H1 (cell line): ENCODE measurements at regions not wholly inside any gene's neighbourhood (a gene's known extent, or its start where the extent isn't known, plus 50 kb on each side); places are given as distances from the start of the nearest gene placed in this dataset.

ENCODE experiments used
- CTCF ChIA-PET: fragments of 300-600 bp; sonication (Branson Sonifier 250); formaldehyde crosslinking; loops from one replicate; lab custom pipeline; 2021; ENCODE audit not compliant: partially characterized antibody; lab: Charles Lee
- POLR2A ChIA-PET: fragments of 300-600 bp; sonication (Branson Sonifier 250); formaldehyde crosslinking; loops from one replicate; lab custom pipeline; 2021; ENCODE audit warnings: inconsistent platforms; ENCODE audit not compliant: partially characterized antibody; lab: Charles Lee
- DNase-seq, 2 experiments: peaks; one replicate each; pipeline versions ENCODE4 v3.0.0 to v3.0.0-alpha.2; 2010 to 2022; ENCODE audit warnings: low spot score in 2 of 2, low read depth in 1 of 2, mixed read lengths in 1 of 2
- FAIRE-seq: peaks from 2 replicates; lab custom pipeline; 2011; peaks lifted over from hg19 to GRCh38; lab: Jason Lieb, UNC
- H2AFZ ChIP-seq: 2 replicates; pipeline ENCODE4 v1.8.1; 2012; ENCODE audit warnings: low read length, inconsistent platforms
- H2AK5ac ChIP-seq: 2 replicates; pipeline ENCODE4 v1.6.1; 2013; ENCODE audit warnings: low read depth, low read length
- H2BK120ac ChIP-seq: replicated peaks from 2 replicates; pipeline ENCODE3; 2013; ENCODE audit warnings: low read depth, low read length, inconsistent platforms
- H2BK12ac ChIP-seq: 2 replicates; pipeline ENCODE4 v1.6.1; 2013; ENCODE audit warnings: low read depth, low read length
- H2BK15ac ChIP-seq: 2 replicates; pipeline ENCODE4 v1.6.1; 2013; ENCODE audit warnings: low read length
- H2BK20ac ChIP-seq: 2 replicates; pipeline ENCODE4 v1.6.1; 2013; ENCODE audit warnings: low read length
- H2BK5ac ChIP-seq: 2 replicates; pipeline ENCODE4 v1.6.1; 2013; ENCODE audit warnings: low read depth, low read length
- H3K14ac ChIP-seq: 2 replicates; pipeline ENCODE4 v1.6.1; 2013; ENCODE audit warnings: inconsistent platforms; ENCODE audit not compliant: insufficient read length
- H3K18ac ChIP-seq: 2 replicates; pipeline ENCODE4 v1.6.1; 2013; ENCODE audit warnings: low read length; ENCODE audit errors: extremely low read depth
- H3K23ac ChIP-seq: 2 replicates; pipeline ENCODE4 v1.6.1; 2013; ENCODE audit warnings: inconsistent platforms; ENCODE audit not compliant: insufficient read length
- H3K23me2 ChIP-seq: 2 replicates; pipeline ENCODE4 v1.6.1; 2013; ENCODE audit warnings: low read depth, low read length
- H3K27ac ChIP-seq: 2 replicates; pipeline ENCODE4 v1.6.1; 2011; ENCODE audit warnings: low read depth, low read length, inconsistent platforms
- H3K27me3 ChIP-seq, 4 experiments: replicated peaks in 1 of 4; 1 replicate in 1 of 4; 2 replicates in 3 of 4; pipeline versions ENCODE4 v1.6.1 to v1.8.1; 2011 to 2013; ENCODE audit warnings: low read length in 3 of 4, mild to moderate bottlenecking in 3 of 4, inconsistent platforms in 2 of 4, mixed read lengths in 2 of 4, moderate library complexity in 1 of 4; ENCODE audit not compliant: control insufficient read depth in 3 of 4, insufficient read depth in 3 of 4; ENCODE audit errors: extremely low read depth in 1 of 4
- H3K36me3 ChIP-seq, 4 experiments: 2 replicates each; pipeline versions ENCODE4 v1.6.1 to v1.8.1; 2011 to 2013; ENCODE audit warnings: mild to moderate bottlenecking in 4 of 4, low read length in 3 of 4, moderate library complexity in 2 of 4, control low read depth in 1 of 4, inconsistent platforms in 1 of 4; ENCODE audit not compliant: insufficient read depth in 4 of 4, control insufficient read depth in 2 of 4
- H3K4ac ChIP-seq: replicated peaks from 2 replicates; pipeline ENCODE3; 2013; ENCODE audit warnings: low read length, low read depth, mixed read lengths, inconsistent platforms; ENCODE audit not compliant: insufficient read length
- H3K4me1 ChIP-seq, 4 experiments: replicated peaks in 1 of 4; 1 replicate in 1 of 4; 2 replicates in 3 of 4; pipeline versions ENCODE4 v1.6.1 to v1.8.1; 2011 to 2013; ENCODE audit warnings: low read length in 3 of 4, inconsistent platforms in 2 of 4, mixed read lengths in 1 of 4; ENCODE audit not compliant: insufficient read depth in 4 of 4, control insufficient read depth in 3 of 4
- H3K4me2 ChIP-seq, 2 experiments: 2 replicates each; pipeline versions ENCODE4 v1.6.1 to v1.8.1; 2011 to 2013; ENCODE audit warnings: low read depth in 2 of 2, low read length in 2 of 2, control low read depth in 1 of 2, inconsistent platforms in 1 of 2, mild to moderate bottlenecking in 1 of 2; ENCODE audit not compliant: insufficient read depth in 1 of 2
- H3K4me3 ChIP-seq, 4 experiments: fragments of 200-600, 300-600 bp in 1 of 4; sonication (generic), shearing (Covaris generic), sonication (Bioruptor Twin) in 1 of 4; 2 replicates each; pipeline versions ENCODE4 v1.5.1 to v1.8.1; 2011 to 2016; ENCODE audit warnings: low read length in 4 of 4, low read depth in 3 of 4, control low read depth in 2 of 4, inconsistent platforms in 2 of 4, mild to moderate bottlenecking in 2 of 4, mixed read lengths in 1 of 4, moderate library complexity in 1 of 4; ENCODE audit not compliant: insufficient read depth in 2 of 4; ENCODE audit errors: extremely low read depth in 1 of 4
- H3K56ac ChIP-seq: replicated peaks from 2 replicates; pipeline ENCODE3; 2013; ENCODE audit warnings: low read depth, mild to moderate bottlenecking, mixed read lengths, low read length, inconsistent platforms; ENCODE audit not compliant: insufficient read length
- H3K79me1 ChIP-seq: 2 replicates; pipeline ENCODE4 v1.6.1; 2013; ENCODE audit warnings: low read depth, low read length, control low read depth
- H3K79me2 ChIP-seq, 2 experiments: 2 replicates each; pipeline versions ENCODE4 v1.6.1 to v1.8.1; 2012 to 2013; ENCODE audit warnings: low read length in 2 of 2, mild to moderate bottlenecking in 2 of 2, inconsistent platforms in 1 of 2; ENCODE audit not compliant: insufficient read depth in 2 of 2, control insufficient read depth in 1 of 2
- H3K9ac ChIP-seq, 4 experiments: replicated peaks in 1 of 4; 1 replicate in 1 of 4; 2 replicates in 3 of 4; pipeline versions ENCODE4 v1.6.1 to v1.8.1; 2011 to 2013; ENCODE audit warnings: low read depth in 3 of 4, low read length in 3 of 4, control low read depth in 2 of 4, mild to moderate bottlenecking in 2 of 4, moderate library complexity in 2 of 4, inconsistent platforms in 1 of 4; ENCODE audit errors: extremely low read depth in 1 of 4
- H3K9me3 ChIP-seq, 2 experiments: 2 replicates each; pipeline versions ENCODE4 v1.6.1 to v1.8.1; 2012 to 2013; ENCODE audit warnings: mild to moderate bottlenecking in 2 of 2, moderate library complexity in 2 of 2, control low read depth in 1 of 2, inconsistent platforms in 1 of 2, low read depth in 1 of 2, low read length in 1 of 2, mixed read lengths in 1 of 2; ENCODE audit not compliant: insufficient read depth in 2 of 2
- H4K20me1 ChIP-seq, 2 experiments: replicated peaks in 1 of 2; 2 replicates each; pipeline versions ENCODE3 to v1.8.1; 2011 to 2013; ENCODE audit warnings: inconsistent platforms in 2 of 2, low read length in 2 of 2, mild to moderate bottlenecking in 1 of 2; ENCODE audit not compliant: insufficient read depth in 2 of 2, control insufficient read depth in 1 of 2
- H4K5ac ChIP-seq: 2 replicates; pipeline ENCODE4 v1.6.1; 2013; ENCODE audit warnings: low read length, low read depth, mixed read lengths, inconsistent platforms; ENCODE audit not compliant: insufficient read length
- H4K8ac ChIP-seq: 2 replicates; pipeline ENCODE4 v1.8.0; 2013; ENCODE audit warnings: mild to moderate bottlenecking, moderate library complexity, low read length, inconsistent platforms; ENCODE audit not compliant: insufficient read depth; ENCODE audit errors: extremely low read depth
- H4K91ac ChIP-seq: replicated peaks from 2 replicates; pipeline ENCODE3; 2013; ENCODE audit warnings: low read length, mixed read lengths, inconsistent platforms; ENCODE audit not compliant: insufficient read length
- EZH2 ChIP-seq: fragments of 200-600 bp; sonication (generic); IDR thresholded peaks from 2 replicates; pipeline ENCODE4 v1.7.1; 2012; ENCODE audit warnings: low read depth, mild to moderate bottlenecking, moderate library complexity, low read length, inconsistent platforms; ENCODE audit not compliant: severe bottlenecking
- YY1 ChIP-seq: IDR thresholded peaks from 2 replicates; pipeline ENCODE4 v1.6.1; 2011; ENCODE audit warnings: low read depth, mild to moderate bottlenecking, low read length
- ZNF274 ChIP-seq: IDR thresholded peaks from 2 replicates; pipeline ENCODE4 v1.7.0; 2012; ENCODE audit warnings: low read length, borderline replicate concordance; ENCODE audit errors: extremely low read depth
- WGBS, 2 experiments: shearing (Covaris generic) in 1 of 2; methylation state at CpG; one replicate each; pipeline versions ENCODE4 v1.1.6 to v1.1.7; 2013 to 2015; ENCODE audit warnings: low lambda C conversion rate in 2 of 2, mixed read lengths in 2 of 2, inconsistent platforms in 1 of 2, low coverage in 1 of 2, missing lambda C conversion rate in 1 of 2; ENCODE audit not compliant: insufficient replicate concordance in 2 of 2, insufficient coverage in 1 of 2, insufficient read length in 1 of 2; ENCODE audit errors: extremely low coverage in 1 of 2, missing lambda C conversion rate in 1 of 2; 5-methylcytosine and 5-hydroxymethylcytosine counted together

- H3K4me1 ChIP-seq: peaks cover 0 to 3% (median 0%) of the 10 kb centered on the region in 4 experiments; a peak in 2 of 7 replicates
- H3K27me3 ChIP-seq: no peaks in the 10 kb centered on the region
- no peak overlapping the region for H3K56ac ChIP-seq
- ChIA-PET CTCF (interaction anchor here (0.6 to 1.8 kb wide), 5 partner anchors 13 to 548 kb away, joined by 3 to 4 read pairs (median 3); no protein-coding TSS in a partner anchor), POLR2A (no interaction called here)
- FAIRE-seq (no peak), DNase-seq (no peak)
- H2BK12ac ChIP-seq: no peak overlapping the region
- H3K9ac ChIP-seq: no peak overlapping the region
- H3K4me3 ChIP-seq: no peak overlapping the region
- no peak overlapping the region for H3K4ac ChIP-seq
- H2BK5ac ChIP-seq: no peak overlapping the region
- H3K23me2 ChIP-seq: no peaks in the 10 kb centered on the region
- no peaks in the 10 kb centered on the region for H3K36me3 ChIP-seq
- H3K79me2 ChIP-seq: no peaks in the 10 kb centered on the region
- H3K27ac ChIP-seq: no peak overlapping the region
- H3K23ac ChIP-seq: no peak overlapping the region
- H2AK5ac ChIP-seq: no peak overlapping the region
- no peaks in the 10 kb centered on the region for H3K79me1 ChIP-seq
- TF ChIP-seq YY1 (no peak), ZNF274 (no peak), EZH2 (no peak)
- no peak overlapping the region for H2AFZ ChIP-seq
- WGBS, 2 experiments: 69% methylated on average over 3 of the region's 3 CpGs; no CpG with 5 or more reads in 1 of the 2 experiments
- no peak overlapping the region for H3K18ac ChIP-seq
- no peak overlapping the region for H2BK120ac ChIP-seq
- H3K4me2 ChIP-seq: no peak overlapping the region
- H2BK20ac ChIP-seq: no peak overlapping the region
- H4K5ac ChIP-seq: no peak overlapping the region
- H4K8ac ChIP-seq: no peak overlapping the region
- H3K9me3 ChIP-seq: no peaks in the 10 kb centered on the region
- H4K20me1 ChIP-seq: no peaks in the 10 kb centered on the region
- H2BK15ac ChIP-seq: no peak overlapping the region
- no peak overlapping the region for H3K14ac ChIP-seq
- no peak overlapping the region for H4K91ac ChIP-seq
Observed at GRCh38 chr3:132834356-132834755, 112.1 kb upstream of the NPHP3 start.
